Eye (tissue), 1 donor: ENCODE measurements at regions not wholly inside any gene's neighbourhood (a gene's known extent, or its start where the extent isn't known, plus 50 kb on each side); places are given as distances from the start of the nearest gene placed in this dataset.
A peak's percentile ranks its signal among the peaks of the same experiment; 100 is the strongest.

Source experiments
- DNase-seq: peaks from one replicate; pipeline ENCODE4 v3.0.0-alpha.2; 2015

- DNase-seq: peak; percentile 78
Measured at GRCh38 chr7:25852211-25852938, 299.6 kb upstream of the NFE2L3 start.

- DNase-seq: peak; percentile 72
Measured at GRCh38 chr7:25852939-25853271, 299.1 kb upstream of the NFE2L3 start.

GRCh38 chr7:25853314-25853713 is 298.7 kb upstream of the NFE2L3 start:
- no peak for DNase-seq

- DNase-seq: peak; percentile 56
Measured at GRCh38 chr7:25854059-25854458, 297.9 kb upstream of the NFE2L3 start.

- DNase-seq: peak; percentile 99
Measured at GRCh38 chr7:25854608-25855497, 297.1 kb upstream of the NFE2L3 start.

- peak; percentile 79 for DNase-seq
Measured at GRCh38 chr7:25855854-25856782, 295.9 kb upstream of the NFE2L3 start.

- no peak for DNase-seq
Measured at GRCh38 chr7:25857376-25858067, 294.5 kb upstream of the NFE2L3 start.

GRCh38 chr7:25858200-25858524 is 293.8 kb upstream of the NFE2L3 start:
- DNase-seq: peak; percentile 52

- DNase-seq: peak; percentile 65
Measured at GRCh38 chr7:25858525-25859411, 293.2 kb upstream of the NFE2L3 start.

- no peak for DNase-seq
Measured at GRCh38 chr7:25859412-25860274, 292.4 kb upstream of the NFE2L3 start.

GRCh38 chr7:25860275-25861163 is 291.5 kb upstream of the NFE2L3 start:
- peak; percentile 84 for DNase-seq

- peak; percentile 64 for DNase-seq
Measured at GRCh38 chr7:25861164-25861496, 290.9 kb upstream of the NFE2L3 start.

GRCh38 chr7:25861601-25862260 is 290.3 kb upstream of the NFE2L3 start:
- no peak for DNase-seq

GRCh38 chr7:25862261-25863004 is 289.6 kb upstream of the NFE2L3 start:
- DNase-seq: peak; percentile 100

GRCh38 chr7:25863005-25863728 is 288.8 kb upstream of the NFE2L3 start:
- no peak for DNase-seq

- peak; percentile 50 for DNase-seq
Measured at GRCh38 chr7:25863729-25864110, 288.3 kb upstream of the NFE2L3 start.

- peak; percentile 33 for DNase-seq
Measured at GRCh38 chr7:25864511-25864910, 287.5 kb upstream of the NFE2L3 start.
